ENCODE measurements at regions not wholly inside any gene's neighbourhood (a gene's known extent, or its start where the extent isn't known, plus 50 kb on each side); places are given as distances from the start of the nearest gene placed in this dataset.
A peak's percentile ranks its signal among the peaks of the same experiment; 100 is the strongest.

DNA sequence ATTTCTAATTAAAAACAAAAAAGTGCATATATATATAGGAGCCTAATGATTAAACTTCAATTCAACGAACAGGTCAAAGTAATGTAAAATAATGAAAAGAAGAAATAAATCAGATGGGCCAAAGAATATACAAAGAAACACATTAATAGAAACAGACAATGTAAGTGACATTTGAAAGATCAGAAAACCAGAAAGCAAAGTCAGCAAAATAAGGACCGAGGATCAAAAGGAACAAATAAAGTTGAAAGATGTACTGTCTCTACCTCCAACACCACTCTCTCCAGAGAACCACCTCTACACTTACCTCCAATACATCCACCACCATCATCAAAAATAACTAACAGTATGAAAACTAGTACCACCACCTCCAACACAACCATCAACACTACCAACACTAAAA, 1226.3 kb upstream of the NCAM2 start:
- POLR2A ChIA-PET, result no interaction called here
- in situ Hi-C loops (cut with MboI), result no loop called here

More for the DNA sequence above, 1226.3 kb upstream of the NCAM2 start:
- no peak overlapping the region for H3K27ac ChIP-seq (ENCODE audit: extremely low read depth, low read depth, low read length)
- no peaks in the 10 kb centered on the region for H3K9me1 ChIP-seq (ENCODE audit: control insufficient read depth, insufficient read depth, low read length)
- no peaks in the 10 kb centered on the region for H3K4me1 ChIP-seq (replicated peaks in 1 of 2; ENCODE audit: control insufficient read depth in 2 of 2, insufficient read depth in 2 of 2, low read length in 2 of 2)
- intact Hi-C loops (cut with micrococcal nuclease), result no loop called here
- ATAC-seq (no peak), DNase-seq (ENCODE audit: extremely low read depth in 1 of 4, low spot score in 3 of 4) (no peak), FAIRE-seq (no peak)
- H3K36me3 ChIP-seq (ENCODE audit: control insufficient read depth, insufficient read depth, low read length), result no peaks in the 10 kb centered on the region
- TF ChIP-seq ZNF316 (IDR thresholded peaks at IDR 0.05) (peak; percentile 93), MAFG (tag; conservative IDR thresholded peaks at IDR 0.05) (peak; percentile 42), RBM34 (IDR thresholded peaks at IDR 0.05; ENCODE audit: borderline replicate concordance, insufficient read depth, low read length) (no peak), ZNF707 (CRISPR knock-in tag; conservative IDR thresholded peaks at IDR 0.05) (no peak), C11orf30 (IDR thresholded peaks at IDR 0.05; ENCODE audit: low read depth) (peak; percentile 78), TBP (optimal IDR thresholded peaks at IDR 0.05; ENCODE audit: low read depth, low read length) (no peak), CBFA2T3 (IDR thresholded peaks at IDR 0.05) (no peak), ZBTB7A (IDR thresholded peaks at IDR 0.05; ENCODE audit: borderline replicate concordance, control insufficient read depth, low read depth, low read length) (no peak), MAFF (IDR thresholded peaks at IDR 0.05; ENCODE audit: low read length) (0 out of 2 replicates have a peak, but pooled peaks have one; percentile 13), DLX4 (CRISPR knock-in tag; IDR thresholded peaks at IDR 0.05) (no peak)
- TF ChIP-seq, protein P1, sequence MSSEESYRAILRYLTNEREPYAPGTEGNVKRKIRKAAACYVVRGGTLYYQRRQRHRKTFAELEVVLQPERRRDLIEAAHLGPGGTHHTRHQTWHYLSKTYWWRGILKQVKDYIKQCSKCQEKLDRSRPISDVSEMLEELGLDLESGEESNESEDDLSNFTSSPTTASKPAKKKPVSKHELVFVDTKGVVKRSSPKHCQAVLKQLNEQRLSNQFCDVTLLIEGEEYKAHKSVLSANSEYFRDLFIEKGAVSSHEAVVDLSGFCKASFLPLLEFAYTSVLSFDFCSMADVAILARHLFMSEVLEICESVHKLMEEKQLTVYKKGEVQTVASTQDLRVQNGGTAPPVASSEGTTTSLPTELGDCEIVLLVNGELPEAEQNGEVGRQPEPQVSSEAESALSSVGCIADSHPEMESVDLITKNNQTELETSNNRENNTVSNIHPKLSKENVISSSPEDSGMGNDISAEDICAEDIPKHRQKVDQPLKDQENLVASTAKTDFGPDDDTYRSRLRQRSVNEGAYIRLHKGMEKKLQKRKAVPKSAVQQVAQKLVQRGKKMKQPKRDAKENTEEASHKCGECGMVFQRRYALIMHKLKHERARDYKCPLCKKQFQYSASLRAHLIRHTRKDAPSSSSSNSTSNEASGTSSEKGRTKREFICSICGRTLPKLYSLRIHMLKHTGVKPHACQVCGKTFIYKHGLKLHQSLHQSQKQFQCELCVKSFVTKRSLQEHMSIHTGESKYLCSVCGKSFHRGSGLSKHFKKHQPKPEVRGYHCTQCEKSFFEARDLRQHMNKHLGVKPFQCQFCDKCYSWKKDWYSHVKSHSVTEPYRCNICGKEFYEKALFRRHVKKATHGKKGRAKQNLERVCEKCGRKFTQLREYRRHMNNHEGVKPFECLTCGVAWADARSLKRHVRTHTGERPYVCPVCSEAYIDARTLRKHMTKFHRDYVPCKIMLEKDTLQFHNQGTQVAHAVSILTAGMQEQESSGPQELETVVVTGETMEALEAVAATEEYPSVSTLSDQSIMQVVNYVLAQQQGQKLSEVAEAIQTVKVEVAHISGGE (CRISPR knock-in tag; IDR thresholded peaks at IDR 0.05), result no peak
- TF ChIP-seq, protein P2, sequence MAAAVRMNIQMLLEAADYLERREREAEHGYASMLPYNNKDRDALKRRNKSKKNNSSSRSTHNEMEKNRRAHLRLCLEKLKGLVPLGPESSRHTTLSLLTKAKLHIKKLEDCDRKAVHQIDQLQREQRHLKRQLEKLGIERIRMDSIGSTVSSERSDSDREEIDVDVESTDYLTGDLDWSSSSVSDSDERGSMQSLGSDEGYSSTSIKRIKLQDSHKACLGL (CRISPR knock-in tag; IDR thresholded peaks at IDR 0.05; ENCODE audit: borderline replicate concordance, poor library complexity, severe bottlenecking), result no peak
- TF ChIP-seq, protein P3, sequence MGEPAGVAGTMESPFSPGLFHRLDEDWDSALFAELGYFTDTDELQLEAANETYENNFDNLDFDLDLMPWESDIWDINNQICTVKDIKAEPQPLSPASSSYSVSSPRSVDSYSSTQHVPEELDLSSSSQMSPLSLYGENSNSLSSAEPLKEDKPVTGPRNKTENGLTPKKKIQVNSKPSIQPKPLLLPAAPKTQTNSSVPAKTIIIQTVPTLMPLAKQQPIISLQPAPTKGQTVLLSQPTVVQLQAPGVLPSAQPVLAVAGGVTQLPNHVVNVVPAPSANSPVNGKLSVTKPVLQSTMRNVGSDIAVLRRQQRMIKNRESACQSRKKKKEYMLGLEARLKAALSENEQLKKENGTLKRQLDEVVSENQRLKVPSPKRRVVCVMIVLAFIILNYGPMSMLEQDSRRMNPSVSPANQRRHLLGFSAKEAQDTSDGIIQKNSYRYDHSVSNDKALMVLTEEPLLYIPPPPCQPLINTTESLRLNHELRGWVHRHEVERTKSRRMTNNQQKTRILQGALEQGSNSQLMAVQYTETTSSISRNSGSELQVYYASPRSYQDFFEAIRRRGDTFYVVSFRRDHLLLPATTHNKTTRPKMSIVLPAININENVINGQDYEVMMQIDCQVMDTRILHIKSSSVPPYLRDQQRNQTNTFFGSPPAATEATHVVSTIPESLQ (CRISPR knock-in tag; IDR thresholded peaks at IDR 0.05), result no peak
- H3K4me2 ChIP-seq (ENCODE audit: insufficient read depth, low read length), result no peak overlapping the region
- no peak overlapping the region for H2AFZ ChIP-seq (ENCODE audit: low read depth, low read length)
- BruUV-seq (replicated peaks), result no TSS peak
- CTCF ChIA-PET (ENCODE audit: low intra/inter-chr PET ratio), result no interaction called here
- H3K9ac ChIP-seq (ENCODE audit: insufficient read depth in 1 of 2, low read depth in 2 of 2, low read length in 2 of 2), result no peak overlapping the region
- H3K4me3 ChIP-seq, result no peak overlapping the region
- no peaks in the 10 kb centered on the region for H3K27me3 ChIP-seq (ENCODE audit: control insufficient read depth in 2 of 2, insufficient read depth in 2 of 2, low read length in 2 of 2)
- no peaks in the 10 kb centered on the region for H3K9me3 ChIP-seq (replicated peaks; ENCODE audit: control insufficient read depth, insufficient read depth, low read depth, low read length)
- no peaks in the 10 kb centered on the region for H3K79me2 ChIP-seq (ENCODE audit: control insufficient read depth, insufficient read depth, low read length)
- WGBS (ENCODE audit: insufficient coverage, low coverage, missing lambda C conversion rate), result 14% methylated on average over 2 of the region's 2 CpGs
- no peaks in the 10 kb centered on the region for H4K20me1 ChIP-seq (replicated peaks; ENCODE audit: control insufficient read depth, insufficient read depth, low read length)

All from K562 (cell line).